ENCODE measurements at regions not wholly inside any gene's neighbourhood (a gene's known extent, or its start where the extent isn't known, plus 50 kb on each side); places are given as distances from the start of the nearest gene placed in this dataset.

DNA sequence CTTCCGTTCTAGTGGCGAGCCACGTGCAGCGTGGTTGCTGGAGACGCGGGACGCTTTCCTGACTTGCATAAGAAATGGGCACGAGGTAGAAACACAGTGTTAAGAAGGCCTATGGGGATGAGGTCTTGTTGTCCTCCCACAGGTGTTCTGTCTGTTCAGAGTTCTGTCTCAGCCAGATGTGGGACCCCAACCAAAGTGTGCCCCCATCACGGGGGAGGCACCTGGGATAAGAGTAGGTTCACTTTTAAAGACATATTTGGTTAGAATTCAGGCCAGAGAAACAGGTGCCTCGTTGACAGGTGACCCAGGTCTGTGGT is 56.0 kb upstream of the PITRM1 start:
- no peak overlapping the region for H3K4me3 ChIP-seq (ENCODE audit: low read depth in 2 of 2, low read length in 1 of 2)
- TF ChIP-seq, protein P1, sequence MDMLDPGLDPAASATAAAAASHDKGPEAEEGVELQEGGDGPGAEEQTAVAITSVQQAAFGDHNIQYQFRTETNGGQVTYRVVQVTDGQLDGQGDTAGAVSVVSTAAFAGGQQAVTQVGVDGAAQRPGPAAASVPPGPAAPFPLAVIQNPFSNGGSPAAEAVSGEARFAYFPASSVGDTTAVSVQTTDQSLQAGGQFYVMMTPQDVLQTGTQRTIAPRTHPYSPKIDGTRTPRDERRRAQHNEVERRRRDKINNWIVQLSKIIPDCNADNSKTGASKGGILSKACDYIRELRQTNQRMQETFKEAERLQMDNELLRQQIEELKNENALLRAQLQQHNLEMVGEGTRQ (IDR thresholded peaks at IDR 0.05; ENCODE audit: borderline replicate concordance, low read depth, low read length): no peak
- TF ChIP-seq ELF1 (IDR thresholded peaks at IDR 0.05) (no peak), EZH2phosphoT487 (IDR thresholded peaks at IDR 0.05; ENCODE audit: borderline replicate concordance, low read depth) (no peak), RFX5 (IDR thresholded peaks at IDR 0.05; ENCODE audit: low read length) (no peak), EP300 (IDR thresholded peaks at IDR 0.05; ENCODE audit: borderline replicate concordance in 1 of 2, low read depth in 1 of 2, low read length in 1 of 2) (no peak), TCF12 (IDR thresholded peaks at IDR 0.05) (no peak), POLR2AphosphoS5 (IDR thresholded peaks at IDR 0.05; ENCODE audit: low read depth, low read length) (no peak), JUND (IDR thresholded peaks at IDR 0.05) (no peak), MXI1 (IDR thresholded peaks at IDR 0.05; ENCODE audit: low read depth, low read length) (no peak), RAD21 (IDR thresholded peaks at IDR 0.05; ENCODE audit: low read length) (no peak)
- TF ChIP-seq, protein P2, sequence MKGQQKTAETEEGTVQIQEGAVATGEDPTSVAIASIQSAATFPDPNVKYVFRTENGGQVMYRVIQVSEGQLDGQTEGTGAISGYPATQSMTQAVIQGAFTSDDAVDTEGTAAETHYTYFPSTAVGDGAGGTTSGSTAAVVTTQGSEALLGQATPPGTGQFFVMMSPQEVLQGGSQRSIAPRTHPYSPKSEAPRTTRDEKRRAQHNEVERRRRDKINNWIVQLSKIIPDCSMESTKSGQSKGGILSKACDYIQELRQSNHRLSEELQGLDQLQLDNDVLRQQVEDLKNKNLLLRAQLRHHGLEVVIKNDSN (IDR thresholded peaks at IDR 0.05; ENCODE audit: borderline replicate concordance, low read depth): no peak
- TF ChIP-seq, protein P3, sequence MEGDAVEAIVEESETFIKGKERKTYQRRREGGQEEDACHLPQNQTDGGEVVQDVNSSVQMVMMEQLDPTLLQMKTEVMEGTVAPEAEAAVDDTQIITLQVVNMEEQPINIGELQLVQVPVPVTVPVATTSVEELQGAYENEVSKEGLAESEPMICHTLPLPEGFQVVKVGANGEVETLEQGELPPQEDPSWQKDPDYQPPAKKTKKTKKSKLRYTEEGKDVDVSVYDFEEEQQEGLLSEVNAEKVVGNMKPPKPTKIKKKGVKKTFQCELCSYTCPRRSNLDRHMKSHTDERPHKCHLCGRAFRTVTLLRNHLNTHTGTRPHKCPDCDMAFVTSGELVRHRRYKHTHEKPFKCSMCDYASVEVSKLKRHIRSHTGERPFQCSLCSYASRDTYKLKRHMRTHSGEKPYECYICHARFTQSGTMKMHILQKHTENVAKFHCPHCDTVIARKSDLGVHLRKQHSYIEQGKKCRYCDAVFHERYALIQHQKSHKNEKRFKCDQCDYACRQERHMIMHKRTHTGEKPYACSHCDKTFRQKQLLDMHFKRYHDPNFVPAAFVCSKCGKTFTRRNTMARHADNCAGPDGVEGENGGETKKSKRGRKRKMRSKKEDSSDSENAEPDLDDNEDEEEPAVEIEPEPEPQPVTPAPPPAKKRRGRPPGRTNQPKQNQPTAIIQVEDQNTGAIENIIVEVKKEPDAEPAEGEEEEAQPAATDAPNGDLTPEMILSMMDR (IDR thresholded peaks at IDR 0.05): no peak
- TF ChIP-seq, protein P4, sequence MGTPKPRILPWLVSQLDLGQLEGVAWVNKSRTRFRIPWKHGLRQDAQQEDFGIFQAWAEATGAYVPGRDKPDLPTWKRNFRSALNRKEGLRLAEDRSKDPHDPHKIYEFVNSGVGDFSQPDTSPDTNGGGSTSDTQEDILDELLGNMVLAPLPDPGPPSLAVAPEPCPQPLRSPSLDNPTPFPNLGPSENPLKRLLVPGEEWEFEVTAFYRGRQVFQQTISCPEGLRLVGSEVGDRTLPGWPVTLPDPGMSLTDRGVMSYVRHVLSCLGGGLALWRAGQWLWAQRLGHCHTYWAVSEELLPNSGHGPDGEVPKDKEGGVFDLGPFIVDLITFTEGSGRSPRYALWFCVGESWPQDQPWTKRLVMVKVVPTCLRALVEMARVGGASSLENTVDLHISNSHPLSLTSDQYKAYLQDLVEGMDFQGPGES (IDR thresholded peaks at IDR 0.05; ENCODE audit: low read depth, low read length): no peak
- H3K9me3 ChIP-seq: no peaks in the 10 kb centered on the region
- no peaks in the 10 kb centered on the region for H3K79me2 ChIP-seq (ENCODE audit: insufficient read depth)
- no peaks in the 10 kb centered on the region for H3K36me3 ChIP-seq (replicated peaks in 1 of 2; ENCODE audit: control insufficient read depth in 1 of 2, insufficient read depth in 2 of 2, low read length in 1 of 2)
- H3K27me3 ChIP-seq (ENCODE audit: insufficient read depth): no peaks in the 10 kb centered on the region
- no peak for DNase-seq
- CTCF ChIA-PET: interaction anchor here (1.1 kb wide), 1 partner anchor 12 kb away, joined by 4 read pairs; no protein-coding TSS in a partner anchor
- H3K9me2 ChIP-seq: no peaks in the 10 kb centered on the region
- 85% methylated on average over 9 of the region's 10 CpGs for WGBS (ENCODE audit: low lambda C conversion rate)
- no peak overlapping the region; the same call in 1 of the 2 replicates for H3K9ac ChIP-seq
- H4K20me1 ChIP-seq (ENCODE audit: insufficient read depth): no peaks in the 10 kb centered on the region
- H2AFZ ChIP-seq (ENCODE audit: low read depth): no peak overlapping the region
- H3K4me1 ChIP-seq (ENCODE audit: control insufficient read depth in 1 of 2, insufficient read depth in 2 of 2, low read depth in 1 of 2, low read length in 1 of 2): peaks cover 0 to 17% of the 10 kb centered on the region in 2 experiments; a peak in 2 of 4 replicates
- H3K4me2 ChIP-seq: 0 out of 2 replicates have a peak overlapping the region, but pooled peaks have one; percentile 79
- POLR2A ChIA-PET: no interaction called here
- peaks cover 28% of the 10 kb centered on the region for H3F3A ChIP-seq (replicated peaks; ENCODE audit: insufficient read depth)
- H3K27ac ChIP-seq (ENCODE audit: low read depth in 2 of 2, low read length in 1 of 2): peak overlapping the region; percentile 31 to 99; a peak in 3 of 4 replicates

Measured in SK-N-SH (cell line).